ENCODE measurements at regions not wholly inside any gene's neighbourhood (a gene's known extent, or its start where the extent isn't known, plus 50 kb on each side); places are given as distances from the start of the nearest gene placed in this dataset.

- intact Hi-C loops (cut with micrococcal nuclease): no loop called here
- Mint-ChIP-seq H3K4me3 (ENCODE audit: unreplicated experiment) (peak overlapping the region; percentile 8), H3K27me3 (ENCODE audit: insufficient read depth, unreplicated experiment) (no peaks in the 10 kb centered on the region), H3K36me3 (ENCODE audit: insufficient read depth, unreplicated experiment) (no peaks in the 10 kb centered on the region), H3K27ac (ENCODE audit: low read depth, unreplicated experiment) (no peak overlapping the region), H3K9me3 (ENCODE audit: unreplicated experiment) (no peaks in the 10 kb centered on the region), H3K4me1 (ENCODE audit: insufficient read depth, unreplicated experiment) (peaks cover 5% of the 10 kb centered on the region)
- DNase-seq (ENCODE audit: unreplicated experiment): no peak
- TF ChIP-seq CTCF (IDR thresholded peaks at IDR 0.05; ENCODE audit: unreplicated experiment): no peak
- no TSS peak for BruUV-seq (replicated peaks)
- POLR2A ChIA-PET: no interaction called here
- CTCF ChIA-PET: interaction anchor here (1.5 kb wide), 1 partner anchor 9 kb away, joined by 3 read pairs; no protein-coding TSS in a partner anchor
Observed at GRCh38 chr6:44002593-44003344, 124.5 kb downstream of the MRPL14 start.

- POLR2A ChIA-PET: no interaction called here
- TF ChIP-seq CTCF (IDR thresholded peaks at IDR 0.05; ENCODE audit: unreplicated experiment): no peak
- no peak for DNase-seq (ENCODE audit: unreplicated experiment)
- H3K36me3 Mint-ChIP-seq (ENCODE audit: insufficient read depth, unreplicated experiment): no peaks in the 10 kb centered on the region
- H3K27me3 Mint-ChIP-seq (ENCODE audit: insufficient read depth, unreplicated experiment): no peaks in the 10 kb centered on the region
- intact Hi-C loops (cut with micrococcal nuclease): no loop called here
- peaks cover 5% of the 10 kb centered on the region for H3K4me1 Mint-ChIP-seq (ENCODE audit: insufficient read depth, unreplicated experiment)
- H3K27ac Mint-ChIP-seq (ENCODE audit: low read depth, unreplicated experiment): no peak overlapping the region
- H3K4me3 Mint-ChIP-seq (ENCODE audit: unreplicated experiment): peak overlapping the region; percentile 8
- no TSS peak for BruUV-seq (replicated peaks)
- CTCF ChIA-PET: interaction anchor here (1.5 kb wide), 1 partner anchor 9 kb away, joined by 3 read pairs; no protein-coding TSS in a partner anchor
- no peaks in the 10 kb centered on the region for H3K9me3 Mint-ChIP-seq (ENCODE audit: unreplicated experiment)
Observed at GRCh38 chr6:44002067-44002592, 125.1 kb downstream of the MRPL14 start.

GRCh38 chr6:44001318-44002066 is 125.8 kb downstream of the MRPL14 start:
- CTCF ChIA-PET: interaction anchor here (1.5 to 1.7 kb wide), 2 partner anchors 10 to 62 kb away, joined by 3 read pairs; no protein-coding TSS in a partner anchor
- peaks cover 12% of the 10 kb centered on the region for H3K4me1 Mint-ChIP-seq (ENCODE audit: insufficient read depth, unreplicated experiment)
- intact Hi-C loops (cut with micrococcal nuclease): no loop called here
- no peak overlapping the region for H3K4me3 Mint-ChIP-seq (ENCODE audit: unreplicated experiment)
- H3K27ac Mint-ChIP-seq (ENCODE audit: low read depth, unreplicated experiment): no peak overlapping the region
- peak; percentile 54 for DNase-seq (ENCODE audit: unreplicated experiment)
- peaks cover under 1% of the 10 kb centered on the region for H3K36me3 Mint-ChIP-seq (ENCODE audit: insufficient read depth, unreplicated experiment)
- peak; percentile 5 for TF ChIP-seq CTCF (IDR thresholded peaks at IDR 0.05; ENCODE audit: unreplicated experiment)
- H3K27me3 Mint-ChIP-seq (ENCODE audit: insufficient read depth, unreplicated experiment): no peaks in the 10 kb centered on the region
- no TSS peak for BruUV-seq (replicated peaks)
- H3K9me3 Mint-ChIP-seq (ENCODE audit: unreplicated experiment): no peaks in the 10 kb centered on the region
- POLR2A ChIA-PET: interaction anchor here (1.0 kb wide), 1 partner anchor 10 kb away, joined by 3 read pairs; no protein-coding TSS in a partner anchor

All from MCF 10A (cell line).